HUDEP-2 (cell line): ENCODE measurements at regions not wholly inside any gene's neighbourhood (a gene's known extent, or its start where the extent isn't known, plus 50 kb on each side); places are given as distances from the start of the nearest gene placed in this dataset.

Experiments used
- DNase-seq, 76 experiments: peaks; one replicate each; lab custom pipeline; 2025; ENCODE audit not compliant: unreplicated experiment in 76 of 76; lab: John Stamatoyannopoulos, UW

DNA sequence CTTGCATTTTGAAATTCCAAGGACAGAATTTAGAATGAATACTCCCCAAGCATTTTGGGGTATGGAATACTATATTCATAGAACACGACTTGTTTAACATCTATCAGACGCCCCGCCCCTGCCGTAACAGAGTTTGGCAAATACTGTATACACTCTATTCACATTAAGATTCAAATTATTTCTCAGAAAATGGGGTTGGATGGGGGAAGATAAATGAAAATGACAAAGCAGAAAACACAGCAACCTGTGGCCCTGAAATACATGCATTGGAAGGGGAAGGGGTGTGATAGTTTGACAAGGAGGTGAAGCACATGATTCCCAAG is 634.6 kb upstream of the SLC39A10 start:
- no peak for DNase-seq

DNA sequence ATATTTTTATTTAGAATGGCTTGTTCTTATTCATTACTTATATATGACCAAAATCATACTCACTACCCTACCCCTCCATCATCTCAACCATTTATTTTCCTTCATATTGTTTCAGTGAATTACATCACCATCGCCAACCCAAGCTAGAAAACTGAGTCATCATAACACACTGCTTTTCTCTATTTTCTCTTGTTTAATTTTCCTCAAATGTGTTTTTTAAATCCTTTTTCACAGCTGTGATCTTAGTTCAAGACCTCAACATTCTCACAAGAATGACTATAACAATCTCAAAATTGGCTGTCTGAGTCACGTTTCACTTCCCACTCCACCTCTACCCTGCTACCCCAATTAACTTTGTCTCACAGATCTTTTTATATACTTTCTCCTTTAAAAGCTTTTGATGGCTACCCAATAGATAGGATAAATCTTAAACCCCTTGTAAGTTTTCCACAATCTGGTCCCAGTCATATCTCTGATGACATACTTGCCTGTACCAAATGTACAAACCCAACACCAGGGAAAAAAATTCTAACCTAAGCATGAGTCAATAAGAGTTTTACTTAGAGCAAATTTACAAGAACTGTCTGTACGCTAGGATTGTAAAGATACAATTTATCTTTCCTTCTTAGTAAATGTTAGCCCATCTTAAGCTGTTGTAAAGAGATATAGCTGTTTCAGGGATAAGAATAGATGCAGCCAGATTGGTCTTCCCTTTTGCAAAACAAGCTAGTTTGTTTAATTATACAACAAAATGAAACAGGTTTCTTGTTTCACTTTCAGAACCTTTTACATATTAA is 635.1 kb upstream of the SLC39A10 start:
- no peak for DNase-seq

DNA sequence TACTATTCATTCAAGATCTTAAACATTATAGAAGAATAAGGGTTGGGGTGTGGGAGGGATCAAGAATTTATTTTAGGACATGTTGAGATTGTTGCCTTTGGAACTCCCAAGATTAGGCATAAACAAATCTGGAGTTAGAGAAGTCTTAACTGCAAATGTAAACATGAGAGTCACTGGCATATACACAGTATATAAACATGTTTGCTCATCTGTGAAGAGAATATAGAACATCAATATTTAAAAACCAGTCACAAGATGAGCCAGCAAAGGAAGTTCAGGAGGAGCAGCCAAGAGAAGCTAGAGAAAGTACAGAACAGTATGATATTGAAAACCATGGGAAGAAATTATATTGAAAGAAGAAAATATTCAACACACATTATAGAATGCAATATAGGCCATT is 638.6 kb upstream of the SLC39A10 start:
- DNase-seq, result no peak

DNA sequence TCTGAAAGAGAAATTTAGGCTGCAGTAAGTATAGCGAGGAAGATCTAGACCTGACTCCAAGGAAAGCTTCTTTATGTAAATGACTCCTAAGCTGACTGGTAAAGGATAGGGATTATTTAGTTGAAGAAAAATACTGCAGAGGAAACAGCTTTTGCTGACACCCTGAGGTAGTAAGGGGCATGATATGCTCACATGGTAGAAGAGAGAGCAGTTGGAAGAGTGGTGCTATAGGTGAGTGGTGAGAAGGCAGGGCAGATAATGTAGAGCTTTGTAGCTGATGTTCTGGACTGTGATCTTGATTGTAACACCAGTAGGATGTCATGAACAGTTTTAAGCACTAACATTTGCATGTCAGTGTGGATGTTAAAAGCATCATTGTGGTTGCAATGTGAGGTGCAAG is 639.1 kb upstream of the SLC39A10 start:
- DNase-seq, result no peak

GRCh38 chr2:195016841-195017240 is 640.2 kb upstream of the SLC39A10 start:
- no peak for DNase-seq

GRCh38 chr2:195009202-195009601 is 647.8 kb upstream of the SLC39A10 start:
- DNase-seq, result no peak

GRCh38 chr2:195006856-195007255 is 650.2 kb upstream of the SLC39A10 start:
- DNase-seq, result no peak

DNA sequence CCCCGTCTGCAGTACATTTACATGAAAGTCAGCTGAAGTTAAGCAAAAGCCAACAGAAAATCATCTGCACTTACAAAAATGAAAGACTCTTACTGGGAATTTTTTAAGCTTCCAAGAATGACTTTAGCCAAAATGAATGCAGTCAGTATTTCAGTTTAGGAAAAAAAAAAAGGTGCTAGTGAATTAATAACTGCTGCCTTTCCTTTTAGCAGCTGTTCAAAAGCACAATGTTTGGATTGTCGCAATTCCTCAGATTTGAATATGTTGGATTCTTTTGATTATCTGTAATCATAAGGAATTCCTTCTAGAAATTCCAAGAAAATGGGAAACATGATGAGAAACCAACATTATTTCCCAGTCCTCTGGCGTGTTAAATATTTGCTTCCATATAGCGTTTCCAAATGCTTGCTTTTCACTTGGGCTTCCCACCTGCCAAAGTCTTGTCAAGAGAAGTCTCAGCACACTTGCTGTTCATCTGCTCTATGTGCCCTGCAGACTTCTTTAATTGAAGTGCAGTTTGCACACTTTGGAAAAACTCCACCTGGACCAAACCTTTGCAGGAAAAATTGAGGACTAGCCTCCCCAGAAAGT is 653.0 kb upstream of the SLC39A10 start:
- DNase-seq, result no peak

DNA sequence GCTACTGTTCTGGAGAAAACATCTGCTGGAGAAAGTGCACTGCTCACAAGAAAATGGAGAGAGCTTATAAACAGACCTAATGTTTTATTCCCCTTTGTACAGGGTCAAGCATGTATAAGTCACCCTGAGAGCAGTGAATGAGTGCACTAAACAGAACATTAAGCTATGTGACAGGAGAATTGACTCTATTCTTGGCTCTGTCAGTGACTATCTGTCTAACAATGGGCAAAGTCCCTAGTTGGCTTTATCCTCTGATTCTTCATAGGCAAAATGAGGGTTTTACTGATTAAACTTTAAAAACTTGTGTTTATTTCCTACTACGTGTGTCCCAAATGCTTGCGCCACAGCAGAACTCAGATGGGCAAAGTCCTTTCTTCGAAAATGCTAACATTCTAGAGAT is 655.1 kb upstream of the SLC39A10 start:
- DNase-seq, result no peak

GRCh38 chr2:194999771-195000170 is 657.3 kb upstream of the SLC39A10 start:
- DNase-seq, result no peak

DNA sequence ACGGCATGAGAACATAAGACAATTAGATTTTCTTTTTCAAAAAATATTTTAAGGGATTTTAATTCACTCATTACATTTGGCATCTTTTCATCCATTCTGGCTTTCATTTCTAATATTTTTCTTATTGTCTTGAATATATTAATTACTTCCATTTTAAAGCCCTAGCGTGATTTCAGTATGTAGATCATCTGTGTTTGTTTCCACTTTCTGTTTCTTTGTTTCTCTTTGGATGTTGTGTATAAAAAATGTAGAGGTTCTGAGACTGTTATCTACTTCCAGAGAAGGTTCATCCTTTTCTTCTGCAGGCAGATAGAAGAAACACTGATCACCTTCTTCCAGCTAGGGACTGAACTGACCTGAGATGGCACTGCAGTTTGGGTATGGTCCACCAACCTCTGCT is 664.4 kb upstream of the SLC39A10 start:
- no peak for DNase-seq

DNA sequence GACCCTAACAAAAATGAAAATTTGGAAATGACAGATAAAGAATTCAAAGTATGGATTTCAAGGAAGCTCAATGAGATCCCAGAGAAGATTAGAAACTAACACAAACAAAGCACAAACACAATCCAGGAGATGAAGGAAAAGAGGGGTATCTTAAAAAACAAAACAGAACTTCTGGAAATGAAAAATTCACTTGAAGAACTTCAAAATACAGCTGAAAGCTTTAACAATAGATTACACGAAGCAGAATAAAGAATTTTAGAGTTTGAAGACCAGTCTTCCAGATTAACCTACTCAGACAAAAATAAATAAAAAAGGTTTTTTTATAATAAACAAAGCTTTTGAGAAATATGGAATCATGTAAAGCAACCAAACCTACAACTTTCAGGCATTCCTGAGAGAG is 671.8 kb upstream of the SLC39A10 start:
- DNase-seq, result no peak

DNA sequence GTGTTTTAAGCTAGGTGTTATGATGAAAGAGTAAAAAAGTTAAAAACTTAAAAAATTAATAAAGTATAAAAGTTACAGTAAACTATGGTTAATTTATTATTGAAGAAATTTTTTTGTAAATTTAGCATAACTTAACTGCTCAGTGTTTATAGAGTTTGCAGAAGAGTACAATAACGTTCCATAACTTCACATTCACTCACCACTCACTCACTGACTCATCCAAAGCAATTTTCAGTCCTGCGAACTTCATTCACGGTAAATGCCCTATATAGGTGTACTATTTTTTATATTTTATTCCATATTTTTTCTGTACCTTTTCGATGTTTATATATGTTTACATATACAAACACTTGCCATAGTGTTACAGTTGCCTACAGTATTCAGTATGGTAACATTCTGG is 694.8 kb upstream of the SLC39A10 start:
- no peak for DNase-seq

GRCh38 chr2:194954218-194954617 is 702.8 kb upstream of the SLC39A10 start:
- no peak for DNase-seq

GRCh38 chr2:194946826-194947225 is 710.2 kb upstream of the SLC39A10 start:
- no peak for DNase-seq

DNA sequence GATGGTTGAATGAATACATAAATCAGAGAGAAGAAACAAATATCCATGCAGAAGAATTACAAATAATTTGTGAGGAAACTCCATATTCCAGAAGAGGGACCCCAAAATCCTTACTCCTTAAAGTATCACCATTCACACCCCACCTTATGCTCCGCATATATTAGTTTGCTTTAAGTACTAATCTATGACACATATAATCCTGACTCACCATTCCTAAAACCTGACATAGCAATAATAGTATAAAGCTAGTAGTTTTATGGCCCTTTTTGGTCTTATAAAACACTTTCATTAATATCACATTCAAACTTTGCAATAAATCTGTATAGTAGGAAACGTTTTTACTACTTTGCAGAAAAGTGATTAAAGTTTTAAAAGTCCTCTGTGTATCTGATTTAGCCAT is 719.0 kb upstream of the SLC39A10 start:
- DNase-seq, result no peak

GRCh38 chr2:194927489-194927888 is 729.5 kb upstream of the SLC39A10 start:
- DNase-seq, result no peak

- DNase-seq, result no peak
Observed at GRCh38 chr2:194926873-194927272, 730.2 kb upstream of the SLC39A10 start.

- DNase-seq, result no peak
Observed at GRCh38 chr2:194925742-194926141, 731.3 kb upstream of the SLC39A10 start.

- DNase-seq, result no peak
Observed at GRCh38 chr2:194917519-194917918, 739.5 kb upstream of the SLC39A10 start.

- DNase-seq, result no peak
Observed at GRCh38 chr2:194915485-194915884, 741.5 kb upstream of the SLC39A10 start.

GRCh38 chr2:194907569-194907968 is 749.5 kb upstream of the SLC39A10 start:
- DNase-seq, result no peak

GRCh38 chr2:194896871-194897270 is 760.2 kb upstream of the SLC39A10 start:
- no peak for DNase-seq
